H9 (cell line): ENCODE measurements at regions not wholly inside any gene's neighbourhood (a gene's known extent, or its start where the extent isn't known, plus 50 kb on each side); places are given as distances from the start of the nearest gene placed in this dataset.

ENCODE experiments used
- DNase-seq: peaks from one replicate; pipeline ENCODE4 v3.0.0-alpha.2; 2017
- H2AFZ ChIP-seq: one replicate; pipeline ENCODE4 v1.6.1; 2013; ENCODE audit warnings: mild to moderate bottlenecking, low read length, control low read depth, moderate library complexity
- H2AK5ac ChIP-seq: 2 replicates; pipeline ENCODE4 v1.6.1; 2013; ENCODE audit warnings: low read length, control low read depth, mixed read lengths; ENCODE audit not compliant: insufficient read length
- H2BK120ac ChIP-seq: one replicate; pipeline ENCODE4 v1.6.1; 2013; ENCODE audit warnings: low read depth, mild to moderate bottlenecking, low read length, control low read depth, inconsistent platforms; ENCODE audit not compliant: poor library complexity, severe bottlenecking
- H2BK12ac ChIP-seq: 2 replicates; pipeline ENCODE4 v1.6.1; 2013; ENCODE audit warnings: low read length, control low read depth, mixed read lengths, low read depth; ENCODE audit not compliant: insufficient read length
- H2BK15ac ChIP-seq: 2 replicates; pipeline ENCODE4 v1.6.1; 2013; ENCODE audit warnings: low read depth, low read length, control low read depth
- H2BK20ac ChIP-seq: one replicate; pipeline ENCODE4 v1.6.1; 2013; ENCODE audit warnings: low read depth, mild to moderate bottlenecking, low read length, control low read depth, inconsistent platforms; ENCODE audit not compliant: poor library complexity, severe bottlenecking
- H2BK5ac ChIP-seq: 2 replicates; pipeline ENCODE4 v1.6.1; 2013; ENCODE audit warnings: low read length, control low read depth, mixed read lengths; ENCODE audit not compliant: insufficient read length
- H3K14ac ChIP-seq: 2 replicates; pipeline ENCODE4 v1.6.1; 2013; ENCODE audit warnings: low read length, control low read depth; ENCODE audit not compliant: insufficient read depth
- H3K18ac ChIP-seq: 2 replicates; pipeline ENCODE4 v1.6.1; 2013; ENCODE audit warnings: low read depth, mild to moderate bottlenecking, mixed read lengths, low read length, control low read depth; ENCODE audit not compliant: insufficient read length
- H3K23ac ChIP-seq: 2 replicates; pipeline ENCODE4 v1.6.1; 2013; ENCODE audit warnings: low read length, control low read depth, mixed read lengths, low read depth; ENCODE audit not compliant: insufficient read length
- H3K23me2 ChIP-seq: 2 replicates; pipeline ENCODE4 v1.6.1; 2013; ENCODE audit warnings: low read depth, mild to moderate bottlenecking, mixed read lengths, low read length, control low read depth; ENCODE audit not compliant: insufficient read length, poor library complexity, severe bottlenecking
- H3K27ac ChIP-seq: 2 replicates; pipeline ENCODE4 v1.5.1; 2013; ENCODE audit warnings: low read length, control low read depth, mixed read lengths, low read depth; ENCODE audit not compliant: insufficient read length
- H3K27me3 ChIP-seq: 2 replicates; pipeline ENCODE4 v1.6.1; 2013; ENCODE audit warnings: low read length, control low read depth, inconsistent platforms; ENCODE audit not compliant: insufficient read depth
- H3K4ac ChIP-seq: 2 replicates; pipeline ENCODE4 v1.6.1; 2013; ENCODE audit warnings: low read depth, mild to moderate bottlenecking, control low read depth, inconsistent platforms, low read length, moderate library complexity
- H3K4me1 ChIP-seq: 2 replicates; pipeline ENCODE4 v1.6.1; 2013; ENCODE audit warnings: low read length, control low read depth, inconsistent platforms; ENCODE audit not compliant: insufficient read depth
- H3K4me2 ChIP-seq: 2 replicates; pipeline ENCODE4 v1.6.1; 2013; ENCODE audit warnings: low read length, control low read depth, mixed read lengths; ENCODE audit not compliant: insufficient read length, insufficient read depth
- H3K56ac ChIP-seq: 2 replicates; pipeline ENCODE4 v1.6.1; 2013; ENCODE audit warnings: low read depth, mild to moderate bottlenecking, mixed read lengths, low read length, control low read depth; ENCODE audit not compliant: insufficient read length
- H3K79me1 ChIP-seq: 2 replicates; pipeline ENCODE4 v1.6.1; 2013; ENCODE audit warnings: low read depth, mild to moderate bottlenecking, moderate library complexity, low read length, control low read depth, inconsistent platforms; ENCODE audit not compliant: insufficient read depth, poor library complexity, severe bottlenecking
- H3K79me2 ChIP-seq: 2 replicates; pipeline ENCODE4 v1.6.1; 2013; ENCODE audit warnings: low read length, control low read depth, inconsistent platforms; ENCODE audit not compliant: insufficient read depth
- H3K9ac ChIP-seq: 2 replicates; pipeline ENCODE4 v1.6.1; 2013; ENCODE audit warnings: low read length, control low read depth, mixed read lengths; ENCODE audit not compliant: insufficient read length; ENCODE audit errors: extremely low read depth
- H3K9me3 ChIP-seq: one replicate; pipeline ENCODE4 v1.6.1; 2013; ENCODE audit warnings: low read depth, low read length, inconsistent platforms; ENCODE audit not compliant: control insufficient read depth
- H3T11ph ChIP-seq: one replicate; pipeline ENCODE4 v1.6.1; 2013; ENCODE audit warnings: mild to moderate bottlenecking, low read length, control low read depth, inconsistent platforms
- H4K20me1 ChIP-seq: one replicate; pipeline ENCODE4 v1.6.1; 2013; ENCODE audit not compliant: control insufficient read depth, insufficient read length, insufficient read depth
- H4K5ac ChIP-seq: 2 replicates; pipeline ENCODE4 v1.6.1; 2013; ENCODE audit warnings: low read depth, mild to moderate bottlenecking, mixed read lengths, low read length, control low read depth; ENCODE audit not compliant: insufficient read length
- H4K8ac ChIP-seq: replicated peaks from 2 replicates; pipeline ENCODE4 v1.6.1; 2013; ENCODE audit warnings: low read length, control low read depth, mixed read lengths, low read depth; ENCODE audit not compliant: insufficient read length
- H4K91ac ChIP-seq: 2 replicates; pipeline ENCODE4 v1.6.1; 2013; ENCODE audit warnings: low read depth, mild to moderate bottlenecking, moderate library complexity, mixed read lengths, low read length, control low read depth; ENCODE audit not compliant: insufficient read length
- H3K27ac Mint-ChIP-seq, 3 experiments: 2 replicates in 2 of 3; 3 replicates in 1 of 3; pipeline ENCODE4 v1.8.0; 2020 to 2021; ENCODE audit warnings: mixed read lengths in 3 of 3, mild to moderate bottlenecking in 1 of 3, moderate library complexity in 1 of 3
- H3K27me3 Mint-ChIP-seq: 2 replicates; pipeline ENCODE4 v1.8.0; 2021; ENCODE audit warnings: low read depth, mild to moderate bottlenecking, moderate library complexity, mixed read lengths
- H3K36me3 Mint-ChIP-seq, 3 experiments: 2 replicates in 2 of 3; 3 replicates in 1 of 3; pipeline ENCODE4 v1.8.0; 2020 to 2021; ENCODE audit warnings: low read depth in 3 of 3, mixed read lengths in 3 of 3; ENCODE audit not compliant: insufficient read depth in 1 of 3
- H3K4me1 Mint-ChIP-seq, 2 experiments: 2 replicates each; pipeline ENCODE4 v1.8.0; 2020; ENCODE audit warnings: mixed read lengths in 2 of 2
- H3K4me3 Mint-ChIP-seq, 2 experiments: 2 replicates in 1 of 2; 3 replicates in 1 of 2; pipeline ENCODE4 v1.8.0; 2020 to 2021; ENCODE audit warnings: mild to moderate bottlenecking in 2 of 2, mixed read lengths in 2 of 2, moderate library complexity in 1 of 2
- H3K9me3 Mint-ChIP-seq, 2 experiments: 2 replicates in 1 of 2; 3 replicates in 1 of 2; pipeline ENCODE4 v1.8.0; 2020; ENCODE audit warnings: mild to moderate bottlenecking in 2 of 2, mixed read lengths in 2 of 2, moderate library complexity in 1 of 2
- CTCF ChIP-seq: fragments of 200-600 bp; sonication (generic); conservative IDR thresholded peaks from 3 replicates; pipeline ENCODE4 v1.8.0; 2021; ENCODE audit warnings: antibody characterized with exemption, mild to moderate bottlenecking
- WGBS: extraction: QIAGEN DNeasy Blood & Tissue Kit; methylation state at CpG from one replicate; pipeline ENCODE4 v1.1.7; 2013; ENCODE audit warnings: missing lambda C conversion rate, low lambda C conversion rate, mixed read lengths; ENCODE audit not compliant: insufficient read length; ENCODE audit errors: extremely low coverage; 5-methylcytosine and 5-hydroxymethylcytosine counted together

GRCh38 chr14:84237881-84238280 lies 1292.1 kb upstream of the FLRT2 start:
- no peaks in the 10 kb centered on the region for H3K27me3 Mint-ChIP-seq
- H2BK120ac ChIP-seq, result no peak overlapping the region
- no peaks in the 10 kb centered on the region for H4K20me1 ChIP-seq
- DNase-seq, result no peak
- no peak overlapping the region for H2BK12ac ChIP-seq
- WGBS, result no CpG with 5 or more reads among the region's 2 CpGs
- H3T11ph ChIP-seq, result no peak overlapping the region
- no peak overlapping the region for H2AK5ac ChIP-seq
- H3K27ac Mint-ChIP-seq, result no peak overlapping the region
- H2BK15ac ChIP-seq, result no peak overlapping the region
- H3K4me1 Mint-ChIP-seq, result peaks cover 0 to 5% of the 10 kb centered on the region in 2 experiments; a peak in 2 of 4 replicates
- no peak overlapping the region for H4K8ac ChIP-seq
- no peaks in the 10 kb centered on the region for H3K9me3 ChIP-seq
- H3K9ac ChIP-seq, result no peak overlapping the region
- H2BK5ac ChIP-seq, result no peak overlapping the region
- H4K5ac ChIP-seq, result no peak overlapping the region
- no peak overlapping the region for H3K4ac ChIP-seq
- peaks cover 2 to 5% (median 3%) of the 10 kb centered on the region in 3 experiments; a peak in 6 of 7 replicates for H3K36me3 Mint-ChIP-seq
- H3K23ac ChIP-seq, result no peak overlapping the region
- peaks cover 2 to 4% of the 10 kb centered on the region in 2 experiments; a peak in 4 of 5 replicates for H3K9me3 Mint-ChIP-seq
- H3K27ac ChIP-seq, result no peak overlapping the region
- no peaks in the 10 kb centered on the region for H3K79me1 ChIP-seq
- no peaks in the 10 kb centered on the region for H3K79me2 ChIP-seq
- no peak overlapping the region for H3K4me2 ChIP-seq
- H4K91ac ChIP-seq, result no peak overlapping the region
- H3K27me3 ChIP-seq, result no peaks in the 10 kb centered on the region
- H3K4me1 ChIP-seq, result no peaks in the 10 kb centered on the region
- TF ChIP-seq CTCF, result no peak
- no peak overlapping the region for H3K4me3 Mint-ChIP-seq
- H3K18ac ChIP-seq, result no peak overlapping the region
- no peak overlapping the region for H2BK20ac ChIP-seq
- no peaks in the 10 kb centered on the region for H3K23me2 ChIP-seq
- H3K14ac ChIP-seq, result no peak overlapping the region
- no peak overlapping the region for H3K56ac ChIP-seq
- no peak overlapping the region for H2AFZ ChIP-seq
